Transverse colon (tissue), 4 donors: ENCODE measurements at regions not wholly inside any gene's neighbourhood (a gene's known extent, or its start where the extent isn't known, plus 50 kb on each side); places are given as distances from the start of the nearest gene placed in this dataset.

Experiments
- DNase-seq: peaks from one replicate; pipeline ENCODE4 v3.0.0-alpha.2; 2019
- H3K27ac ChIP-seq, 4 donors: fragments of 200-600 bp; sonication (generic); 2 replicates each; pipeline ENCODE4 v1.5.1; 2016 to 2018; ENCODE audit warnings: inconsistent platforms in 4 of 4
- H3K27me3 ChIP-seq: fragments of 200-600 bp; sonication (generic); 2 replicates; pipeline ENCODE4 v1.5.1; 2017; ENCODE audit warnings: inconsistent platforms
- H3K36me3 ChIP-seq, 4 donors: fragments of 200-600 bp; sonication (generic); 2 replicates each; pipeline ENCODE4 v1.5.1; 2017 to 2019; ENCODE audit warnings: inconsistent platforms in 4 of 4
- H3K4me1 ChIP-seq, 4 donors: fragments of 200-600 bp; sonication (generic); 2 replicates each; pipeline ENCODE4 v1.5.1; 2017 to 2020; ENCODE audit warnings: inconsistent platforms in 4 of 4
- H3K4me3 ChIP-seq, 4 donors: fragments of 200-600 bp; sonication (generic); 1 replicate in 1 of 4; 2 replicates in 3 of 4; pipeline versions ENCODE4 v1.5.1 to v1.6.1; 2017 to 2019; ENCODE audit warnings: inconsistent platforms in 4 of 4
- H3K9me3 ChIP-seq, 2 donors: fragments of 200-600 bp; sonication (generic); 2 replicates each; pipeline ENCODE4 v1.5.1; 2017 to 2019; ENCODE audit warnings: inconsistent platforms in 2 of 2
- EP300 ChIP-seq: sonication (generic); formaldehyde crosslinking; IDR thresholded peaks from one replicate; pipeline ENCODE4 v1.6.1; 2017; ENCODE audit warnings: antibody characterized with exemption, low read depth
- POLR2A ChIP-seq: fragments of 450-650 bp; IDR thresholded peaks from one replicate; pipeline ENCODE4 v1.6.1; 2016; ENCODE audit warnings: antibody characterized with exemption, mild to moderate bottlenecking, moderate library complexity
- POLR2AphosphoS5 ChIP-seq, 3 donors: sonication (generic); formaldehyde crosslinking; IDR thresholded peaks; one replicate each; pipeline ENCODE4 v1.6.1; 2016; ENCODE audit warnings: antibody characterized with exemption in 3 of 3
- WGBS, 2 donors: methylation state at CpG; one replicate each; pipeline ENCODE4 v1.1.5; 2018; ENCODE audit warnings: low coverage in 1 of 2; 5-methylcytosine and 5-hydroxymethylcytosine counted together
- in situ Hi-C, 4 donors: fragments of 200-750 bp; cut with MboI; loops; one replicate each; pipeline versions ENCODE4 v1.15.0 to v1.15.1; 2017; ENCODE audit warnings: low sequenced_read_pairs in 3 of 4, low pct_ligation_motif_present in 1 of 4, low pct_unique_long_range_greater_than_20kb in 1 of 4
- intact Hi-C: fragments of 100-400 bp; cut with DNase I; formaldehyde crosslinking; loops from one replicate; pipeline ENCODE4 v1.15.1; 2023; ENCODE audit warnings: low total_unique reads
- TF ChIP-seq, protein P1 (sequence below), 5 experiments: fragments of 200-600 bp in 3 of 5; fragments of 450-650 bp in 2 of 5; sonication (generic) in 3 of 5; IDR thresholded peaks; 1 replicate in 2 of 5; 2 replicates in 3 of 5; pipeline ENCODE4 v1.5.1; 2016 to 2017; ENCODE audit warnings: antibody characterized with exemption in 5 of 5, inconsistent platforms in 3 of 5, mild to moderate bottlenecking in 2 of 5, moderate library complexity in 1 of 5

DNA sequence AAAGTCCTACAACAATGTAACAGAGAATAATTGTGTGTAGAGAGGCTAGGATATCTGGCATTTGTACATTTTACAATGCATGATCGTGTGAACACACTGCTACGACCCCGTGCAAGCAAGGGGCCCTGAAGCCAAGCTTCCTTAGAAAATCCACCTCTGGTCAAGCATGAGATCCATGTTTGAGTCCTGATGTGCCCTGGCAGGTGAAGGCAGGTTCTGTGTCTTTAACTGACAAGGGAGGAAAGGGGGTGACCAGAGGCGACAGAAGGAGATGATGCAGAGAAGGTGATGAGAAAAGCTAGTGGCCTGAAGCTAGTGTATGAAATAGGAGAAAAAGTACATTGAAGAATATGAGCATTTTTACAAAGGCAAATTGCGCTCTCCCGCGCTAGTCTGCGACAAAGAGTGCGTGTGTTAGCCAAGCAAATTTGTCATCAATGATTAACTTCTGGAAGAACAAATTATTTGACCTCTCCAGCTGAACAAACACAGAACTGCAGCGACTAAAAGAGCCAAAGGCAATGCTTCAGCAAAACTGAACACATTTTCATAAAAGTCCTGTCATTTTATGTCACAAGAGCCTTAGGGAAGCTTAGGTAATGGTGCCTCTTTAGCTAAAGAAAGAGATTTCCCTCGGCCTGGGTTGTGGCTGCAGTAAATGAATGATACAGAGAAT lies 101.7 kb upstream of the DAPK1 start:
- H3K4me3 ChIP-seq = no peak overlapping the region
- H3K4me1 ChIP-seq = peaks cover 0 to 11% (median 4%) of the 10 kb centered on the region in 4 donors
- no peak for DNase-seq
- 38 to 43% methylated on average over 11 of the region's 11 CpGs for WGBS, 2 donors
- H3K36me3 ChIP-seq = no peaks in the 10 kb centered on the region
- H3K27ac ChIP-seq = no peak overlapping the region
- intact Hi-C loops (no loop called here), in situ Hi-C loops (no loop called here)
- TF ChIP-seq POLR2A (no peak), POLR2AphosphoS5 (IDR thresholded peaks at IDR 0.05) (no peak), EP300 (no peak)
- TF ChIP-seq, protein P1, sequence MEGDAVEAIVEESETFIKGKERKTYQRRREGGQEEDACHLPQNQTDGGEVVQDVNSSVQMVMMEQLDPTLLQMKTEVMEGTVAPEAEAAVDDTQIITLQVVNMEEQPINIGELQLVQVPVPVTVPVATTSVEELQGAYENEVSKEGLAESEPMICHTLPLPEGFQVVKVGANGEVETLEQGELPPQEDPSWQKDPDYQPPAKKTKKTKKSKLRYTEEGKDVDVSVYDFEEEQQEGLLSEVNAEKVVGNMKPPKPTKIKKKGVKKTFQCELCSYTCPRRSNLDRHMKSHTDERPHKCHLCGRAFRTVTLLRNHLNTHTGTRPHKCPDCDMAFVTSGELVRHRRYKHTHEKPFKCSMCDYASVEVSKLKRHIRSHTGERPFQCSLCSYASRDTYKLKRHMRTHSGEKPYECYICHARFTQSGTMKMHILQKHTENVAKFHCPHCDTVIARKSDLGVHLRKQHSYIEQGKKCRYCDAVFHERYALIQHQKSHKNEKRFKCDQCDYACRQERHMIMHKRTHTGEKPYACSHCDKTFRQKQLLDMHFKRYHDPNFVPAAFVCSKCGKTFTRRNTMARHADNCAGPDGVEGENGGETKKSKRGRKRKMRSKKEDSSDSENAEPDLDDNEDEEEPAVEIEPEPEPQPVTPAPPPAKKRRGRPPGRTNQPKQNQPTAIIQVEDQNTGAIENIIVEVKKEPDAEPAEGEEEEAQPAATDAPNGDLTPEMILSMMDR (IDR thresholded peaks at IDR 0.05) = no peak
- H3K9me3 ChIP-seq = no peaks in the 10 kb centered on the region
- no peaks in the 10 kb centered on the region for H3K27me3 ChIP-seq

DNA sequence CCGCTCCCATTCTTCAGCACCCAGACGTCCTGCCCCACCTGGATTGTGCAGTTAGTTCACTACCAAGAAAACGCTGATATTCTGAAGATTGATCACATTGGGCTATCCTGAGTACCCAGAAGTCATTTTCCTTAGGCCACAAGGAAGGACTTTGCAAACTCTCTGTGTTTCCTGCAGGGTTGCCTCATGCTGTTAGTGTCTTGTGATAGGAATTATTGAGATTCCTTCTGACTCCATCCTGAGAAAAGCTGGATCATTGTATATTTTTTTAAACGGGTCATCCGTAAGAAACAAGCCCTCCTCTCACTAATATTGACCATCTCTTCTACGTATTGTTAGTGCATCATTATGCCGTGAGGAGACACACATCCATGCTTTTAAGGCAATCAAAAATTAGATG lies 96.0 kb upstream of the DAPK1 start:
- Histone ChIP-seq H3K27me3 (no peaks in the 10 kb centered on the region), H3K27ac (no peak overlapping the region), H3K4me3 (no peak overlapping the region), H3K4me1 (peaks cover 0 to under 1% (median 0%) of the 10 kb centered on the region in 4 donors), H3K9me3 (no peaks in the 10 kb centered on the region), H3K36me3 (no peaks in the 10 kb centered on the region)
- in situ Hi-C loops = no loop called here
- TF ChIP-seq POLR2A (no peak), EP300 (no peak), POLR2AphosphoS5 (IDR thresholded peaks at IDR 0.05) (no peak)
- TF ChIP-seq, protein P1 (IDR thresholded peaks at IDR 0.05) = no peak
- intact Hi-C loops = no loop called here
- 82 to 88% methylated on average over 6 to 7 of the region's 7 CpGs for WGBS, 2 donors
- no peak for DNase-seq

DNA sequence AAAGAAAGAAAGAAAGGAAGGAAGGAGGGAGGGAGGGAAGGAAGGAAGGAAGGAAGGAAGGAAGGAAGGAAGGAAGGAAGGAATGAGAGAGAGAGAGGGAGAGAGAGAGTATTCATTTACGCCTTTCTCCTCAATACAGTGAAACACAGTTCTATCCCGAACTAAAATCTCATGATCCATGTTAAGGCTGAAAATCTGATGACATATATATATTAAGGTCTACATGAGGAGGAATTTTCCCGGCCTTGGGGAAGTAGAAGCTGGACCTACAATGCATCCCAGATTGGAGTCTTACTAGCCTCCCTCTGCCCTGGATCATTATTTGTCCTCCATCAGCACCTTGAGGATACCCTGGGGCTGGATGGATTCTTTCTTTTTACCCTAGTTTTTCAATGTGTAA lies 95.1 kb upstream of the DAPK1 start:
- intact Hi-C loops = no loop called here

DNA sequence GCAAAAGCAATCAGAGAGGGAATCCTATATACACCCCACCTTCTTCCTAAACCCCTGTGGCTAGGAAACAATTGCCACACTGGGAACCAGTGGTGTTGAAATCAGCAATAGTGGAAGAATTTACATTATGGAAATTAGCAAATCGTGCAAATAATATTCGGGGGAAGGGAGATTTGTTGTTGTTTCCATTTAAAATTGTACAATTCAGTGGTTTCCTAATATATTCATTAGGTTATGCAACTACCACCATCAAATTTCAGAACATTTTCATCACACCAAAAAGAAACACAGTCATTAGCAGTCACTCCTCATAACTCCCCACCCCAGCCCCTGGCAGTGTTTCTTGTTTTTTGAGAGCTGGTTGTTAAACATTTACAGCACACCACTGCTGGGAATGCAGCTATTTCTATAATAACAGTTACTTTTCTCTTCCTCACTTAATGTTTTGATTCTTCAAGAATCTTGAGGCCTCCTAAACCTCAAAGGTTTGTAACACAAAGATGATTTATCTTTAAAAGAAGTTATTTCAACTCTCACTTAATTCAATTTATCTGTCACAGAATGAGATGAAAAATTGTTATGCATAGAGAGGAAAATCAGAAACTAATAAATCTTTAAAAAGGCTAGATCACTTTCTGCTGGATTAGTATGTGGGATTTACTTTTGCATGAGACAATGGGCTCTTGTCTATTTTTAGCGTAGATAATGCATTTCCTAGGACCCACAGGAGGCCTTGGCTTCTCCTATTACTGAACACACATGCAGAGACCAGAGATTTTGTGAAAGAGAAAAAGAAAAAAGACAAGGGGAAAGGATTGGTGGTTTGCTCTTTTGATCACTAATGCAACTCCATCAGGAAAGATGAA lies 91.8 kb upstream of the DAPK1 start:
- in situ Hi-C loops (no loop called here), intact Hi-C loops (no loop called here)
- Histone ChIP-seq H3K27ac (no peak overlapping the region), H3K36me3 (no peaks in the 10 kb centered on the region), H3K9me3 (no peaks in the 10 kb centered on the region), H3K4me1 (no peaks in the 10 kb centered on the region), H3K4me3 (no peak overlapping the region), H3K27me3 (no peaks in the 10 kb centered on the region)
- TF ChIP-seq, protein P1 (IDR thresholded peaks at IDR 0.05) = no peak
- no peak for TF ChIP-seq POLR2AphosphoS5 (IDR thresholded peaks at IDR 0.05)
- 62 to 69% methylated on average over 3 of the region's 3 CpGs for WGBS, 2 donors
- no peak for DNase-seq

More for the DNA sequence above, 95.1 kb upstream of the DAPK1 start:
- DNase-seq = no peak
- 92 to 97% methylated on average over 3 of the region's 3 CpGs for WGBS, 2 donors
- Histone ChIP-seq H3K27me3 (no peaks in the 10 kb centered on the region), H3K4me3 (no peak overlapping the region), H3K36me3 (no peaks in the 10 kb centered on the region), H3K9me3 (no peaks in the 10 kb centered on the region), H3K4me1 (no peaks in the 10 kb centered on the region), H3K27ac (no peak overlapping the region)
- TF ChIP-seq EP300 (no peak), POLR2A (no peak), POLR2AphosphoS5 (IDR thresholded peaks at IDR 0.05) (no peak)
- TF ChIP-seq, protein P1 (IDR thresholded peaks at IDR 0.05) = no peak
- in situ Hi-C loops = no loop called here
